Ishikawa (cell line): ENCODE measurements at regions not wholly inside any gene's neighbourhood (a gene's known extent, or its start where the extent isn't known, plus 50 kb on each side); places are given as distances from the start of the nearest gene placed in this dataset.

ENCODE experiments used
- CEBPB ChIP-seq: IDR thresholded peaks from 2 replicates; pipeline ENCODE4 v1.6.1; 2012
- CREB1 ChIP-seq: IDR thresholded peaks from 2 replicates; pipeline ENCODE4 v1.6.1; 2012; ENCODE audit warnings: low read depth
- EGR1 ChIP-seq: IDR thresholded peaks from 2 replicates; pipeline ENCODE4 v1.6.1; 2012
- EP300 ChIP-seq: IDR thresholded peaks from 2 replicates; pipeline ENCODE4 v1.6.1; 2012; ENCODE audit warnings: borderline replicate concordance
- FOXM1 ChIP-seq: IDR thresholded peaks from 2 replicates; pipeline ENCODE4 v1.6.1; 2012; ENCODE audit warnings: low read depth, borderline replicate concordance
- NFIC ChIP-seq: IDR thresholded peaks from 2 replicates; pipeline ENCODE4 v1.6.1; 2012
- RAD21 ChIP-seq: IDR thresholded peaks from 2 replicates; pipeline ENCODE4 v1.6.1; 2012; ENCODE audit warnings: low read depth
- REST ChIP-seq: IDR thresholded peaks from 2 replicates; pipeline ENCODE4 v1.6.1; 2012; ENCODE audit warnings: low read depth, mild to moderate bottlenecking
- TAF1 ChIP-seq: IDR thresholded peaks from 2 replicates; pipeline ENCODE4 v1.6.1; 2012; ENCODE audit warnings: low read depth, mild to moderate bottlenecking
- TCF12 ChIP-seq: IDR thresholded peaks from 2 replicates; pipeline ENCODE4 v1.6.1; 2012; ENCODE audit warnings: low read depth
- TEAD4 ChIP-seq: IDR thresholded peaks from 2 replicates; pipeline ENCODE4 v1.6.1; 2012
- USF1 ChIP-seq: IDR thresholded peaks from 2 replicates; pipeline ENCODE4 v1.6.1; 2012
- YY1 ChIP-seq: IDR thresholded peaks from 2 replicates; pipeline ENCODE4 v1.6.1; 2012; ENCODE audit warnings: low read depth
- ZBTB7A ChIP-seq: IDR thresholded peaks from 2 replicates; pipeline ENCODE4 v1.6.1; 2012; ENCODE audit warnings: low read depth
- TF ChIP-seq, protein P1 (sequence below): IDR thresholded peaks from 2 replicates; pipeline ENCODE4 v1.6.1; 2012

GRCh38 chr4:71860643-71861042 lies 76.8 kb upstream of the GC start:
- TF ChIP-seq RAD21 (no peak), REST (no peak), NFIC (no peak), EGR1 (no peak), TAF1 (no peak), CREB1 (no peak), ZBTB7A (no peak), TCF12 (no peak), YY1 (no peak), TEAD4 (no peak), EP300 (no peak), CEBPB (no peak), FOXM1 (no peak), USF1 (no peak)
- TF ChIP-seq, protein P1, sequence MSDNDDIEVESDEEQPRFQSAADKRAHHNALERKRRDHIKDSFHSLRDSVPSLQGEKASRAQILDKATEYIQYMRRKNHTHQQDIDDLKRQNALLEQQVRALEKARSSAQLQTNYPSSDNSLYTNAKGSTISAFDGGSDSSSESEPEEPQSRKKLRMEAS = no peak

- TF ChIP-seq TEAD4 (no peak), CEBPB (no peak), TCF12 (no peak), TAF1 (no peak), REST (no peak), EP300 (no peak), ZBTB7A (no peak), CREB1 (no peak), NFIC (no peak), EGR1 (no peak), RAD21 (no peak), FOXM1 (no peak), YY1 (no peak)
- TF ChIP-seq, protein P1 = no peak
These were observed 78.4 kb upstream of the GC start for GRCh38 chr4:71862315-71862714.

DNA sequence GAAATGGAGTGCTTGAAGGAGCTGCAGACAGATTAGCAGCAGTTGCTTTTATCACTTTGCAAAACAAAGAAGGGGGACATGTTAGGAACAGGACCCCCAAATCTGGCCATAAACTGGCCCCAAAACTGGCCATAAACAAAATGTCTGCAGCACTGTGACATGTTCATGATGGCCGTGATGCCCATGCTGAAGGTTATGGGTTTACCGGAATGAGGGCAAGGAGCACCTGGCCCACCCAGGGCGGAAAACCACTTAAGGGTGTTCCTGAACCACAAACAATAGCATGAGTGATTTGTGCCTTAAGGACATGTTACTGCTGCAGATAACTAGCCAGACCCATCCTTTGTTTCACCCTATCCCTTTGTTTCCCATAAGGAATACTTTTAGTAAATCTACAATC lies 79.6 kb upstream of the GC start:
- TF ChIP-seq ZBTB7A = no peak
- no peak for TF ChIP-seq TEAD4
- no peak for TF ChIP-seq CEBPB
- TF ChIP-seq EP300 = no peak
- no peak for TF ChIP-seq FOXM1
- TF ChIP-seq, protein P1 = no peak

- TF ChIP-seq ZBTB7A = no peak
- no peak for TF ChIP-seq TAF1
- TF ChIP-seq YY1 = no peak
- no peak for TF ChIP-seq NFIC
- TF ChIP-seq, protein P1 = no peak
- TF ChIP-seq REST = no peak
- no peak for TF ChIP-seq RAD21
- TF ChIP-seq FOXM1 = no peak
- no peak for TF ChIP-seq EP300
- no peak for TF ChIP-seq USF1
- TF ChIP-seq TCF12 = no peak
- TF ChIP-seq CEBPB = no peak
- no peak for TF ChIP-seq TEAD4
- no peak for TF ChIP-seq EGR1
- TF ChIP-seq CREB1 = no peak
These were observed 80.5 kb upstream of the GC start for GRCh38 chr4:71864380-71864779.
